Endodermal cell (in vitro differentiated cells): ENCODE measurements at regions not wholly inside any gene's neighbourhood (a gene's known extent, or its start where the extent isn't known, plus 50 kb on each side); places are given as distances from the start of the nearest gene placed in this dataset.

Source experiments
- DNase-seq: peaks from one replicate; pipeline ENCODE4 v3.0.0-alpha.2; 2017
- H3K27ac ChIP-seq: 2 replicates; pipeline ENCODE4 v1.5.1; 2013; ENCODE audit warnings: mild to moderate bottlenecking, low read depth, low read length, moderate library complexity
- H3K27me3 ChIP-seq: 2 replicates; pipeline ENCODE4 v1.6.1; 2013; ENCODE audit warnings: mild to moderate bottlenecking, low read length, moderate library complexity; ENCODE audit not compliant: insufficient read depth, control insufficient read depth, poor library complexity, severe bottlenecking
- H3K36me3 ChIP-seq: 2 replicates; pipeline ENCODE4 v1.7.0; 2013; ENCODE audit warnings: mild to moderate bottlenecking, low read length, moderate library complexity; ENCODE audit not compliant: control insufficient read depth, insufficient read depth
- H3K4me1 ChIP-seq: one replicate; pipeline ENCODE4 v1.7.0; 2013; ENCODE audit warnings: low read length; ENCODE audit not compliant: control insufficient read depth, insufficient read depth
- H3K4me3 ChIP-seq: 2 replicates; pipeline ENCODE4 v1.5.1; 2013; ENCODE audit warnings: mild to moderate bottlenecking, low read length, moderate library complexity
- H3K9ac ChIP-seq: 2 replicates; pipeline ENCODE4 v1.6.1; 2013; ENCODE audit warnings: mild to moderate bottlenecking, low read length, moderate library complexity; ENCODE audit not compliant: poor library complexity, severe bottlenecking; ENCODE audit errors: extremely low read depth
- H3K9me3 ChIP-seq: 2 replicates; pipeline ENCODE4 v1.6.1; 2013; ENCODE audit warnings: mild to moderate bottlenecking, low read length, moderate library complexity; ENCODE audit not compliant: control insufficient read depth
- H3K27ac Mint-ChIP-seq: 2 replicates; pipeline ENCODE4 v1.8.0; 2020; ENCODE audit warnings: mixed read lengths
- H3K27me3 Mint-ChIP-seq: 2 replicates; pipeline ENCODE4 v1.8.0; 2021; ENCODE audit warnings: mild to moderate bottlenecking, mixed read lengths; ENCODE audit not compliant: insufficient read depth
- H3K36me3 Mint-ChIP-seq: 2 replicates; pipeline ENCODE4 v1.8.0; 2020; ENCODE audit warnings: low read depth, mixed read lengths
- H3K4me1 Mint-ChIP-seq: 2 replicates; pipeline ENCODE4 v1.8.0; 2020; ENCODE audit warnings: mixed read lengths
- H3K4me3 Mint-ChIP-seq: 2 replicates; pipeline ENCODE4 v1.8.0; 2020; ENCODE audit warnings: mild to moderate bottlenecking, moderate library complexity, mixed read lengths
- H3K9me3 Mint-ChIP-seq: 2 replicates; pipeline ENCODE4 v1.8.0; 2020; ENCODE audit warnings: mild to moderate bottlenecking, mixed read lengths
- CTCF ChIP-seq: fragments of 200-600 bp; sonication (generic); conservative IDR thresholded peaks from 2 replicates; pipeline ENCODE4 v1.5.0; 2021; ENCODE audit warnings: antibody characterized with exemption, mild to moderate bottlenecking
- WGBS, 2 experiments: methylation state at CpG; one replicate each; pipeline versions ENCODE4 v1.1.5 to v1.1.7; 2013; ENCODE audit warnings: missing lambda C conversion rate in 2 of 2, mixed read lengths in 1 of 2; ENCODE audit not compliant: insufficient coverage in 1 of 2, insufficient read length in 1 of 2; 5-methylcytosine and 5-hydroxymethylcytosine counted together

GRCh38 chr20:6295127-6295866, 172.5 kb upstream of the FERMT1 start:
- H3K9ac ChIP-seq = no peak overlapping the region
- no peaks in the 10 kb centered on the region for H3K36me3 ChIP-seq
- no peaks in the 10 kb centered on the region for H3K9me3 Mint-ChIP-seq
- H3K27ac Mint-ChIP-seq = no peak overlapping the region
- no peaks in the 10 kb centered on the region for H3K4me1 ChIP-seq
- no peaks in the 10 kb centered on the region for H3K4me1 Mint-ChIP-seq
- H3K27me3 ChIP-seq = no peaks in the 10 kb centered on the region
- DNase-seq = no peak
- TF ChIP-seq CTCF = no peak
- H3K36me3 Mint-ChIP-seq = no peaks in the 10 kb centered on the region
- no peak overlapping the region for H3K27ac ChIP-seq
- no peaks in the 10 kb centered on the region for H3K9me3 ChIP-seq
- H3K4me3 Mint-ChIP-seq = no peak overlapping the region
- no peak overlapping the region for H3K4me3 ChIP-seq
- H3K27me3 Mint-ChIP-seq = no peaks in the 10 kb centered on the region
- WGBS, 2 experiments = 83 to 89% methylated on average over 3 to 5 of the region's 5 CpGs

- Mint-ChIP-seq H3K4me1 (no peaks in the 10 kb centered on the region), H3K27ac (no peak overlapping the region), H3K9me3 (peaks cover 56% of the 10 kb centered on the region), H3K27me3 (no peaks in the 10 kb centered on the region), H3K4me3 (no peak overlapping the region), H3K36me3 (peaks cover 4% of the 10 kb centered on the region)
- Histone ChIP-seq H3K9ac (no peak overlapping the region), H3K27ac (no peak overlapping the region), H3K36me3 (no peaks in the 10 kb centered on the region), H3K4me1 (no peaks in the 10 kb centered on the region), H3K27me3 (no peaks in the 10 kb centered on the region), H3K4me3 (no peak overlapping the region), H3K9me3 (peaks cover 23% of the 10 kb centered on the region)
- TF ChIP-seq CTCF = no peak
- no peak for DNase-seq
These were observed 164.6 kb upstream of the FERMT1 start for GRCh38 chr20:6287471-6287870.

GRCh38 chr20:6282642-6283041, 159.8 kb upstream of the FERMT1 start:
- no peak overlapping the region for H3K27ac Mint-ChIP-seq
- H3K27me3 Mint-ChIP-seq = no peaks in the 10 kb centered on the region
- H3K9me3 Mint-ChIP-seq = peaks cover 67% of the 10 kb centered on the region
- Histone ChIP-seq H3K27ac (no peak overlapping the region), H3K9me3 (peaks cover 34% of the 10 kb centered on the region), H3K27me3 (no peaks in the 10 kb centered on the region), H3K9ac (no peak overlapping the region), H3K4me1 (no peaks in the 10 kb centered on the region), H3K36me3 (no peaks in the 10 kb centered on the region), H3K4me3 (no peak overlapping the region)
- DNase-seq = no peak
- WGBS, 2 experiments = no CpG with 5 or more reads among the region's 1 CpG
- peaks cover 5% of the 10 kb centered on the region for H3K4me1 Mint-ChIP-seq
- no peak for TF ChIP-seq CTCF
- peaks cover 4% of the 10 kb centered on the region for H3K36me3 Mint-ChIP-seq
- H3K4me3 Mint-ChIP-seq = no peak overlapping the region
